ENCODE measurements at regions not wholly inside any gene's neighbourhood (a gene's known extent, or its start where the extent isn't known, plus 50 kb on each side); places are given as distances from the start of the nearest gene placed in this dataset.

DNA sequence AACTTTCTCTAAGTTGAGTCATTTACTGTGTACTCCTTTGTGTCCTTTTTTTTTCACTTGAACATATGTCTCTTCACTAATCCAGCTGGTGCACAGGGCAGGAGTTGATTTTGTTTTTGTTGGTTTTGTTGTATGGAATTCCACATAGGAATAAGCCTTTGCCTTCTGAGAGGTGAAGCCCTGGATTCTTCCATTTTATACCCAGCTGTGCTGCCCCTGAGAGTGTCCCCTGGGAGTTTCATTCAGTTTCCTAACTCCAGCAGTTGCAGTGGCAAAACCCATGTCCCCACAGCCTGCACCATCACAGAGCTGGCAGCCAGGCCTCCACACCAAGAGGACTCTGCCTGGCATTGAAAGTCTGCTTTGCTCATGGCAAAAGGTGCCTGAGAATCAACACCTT, 107.3 kb upstream of the SYNDIG1 start:
- H3K4me2 ChIP-seq (ENCODE audit: low read length): no peak overlapping the region
- H3K79me1 ChIP-seq (ENCODE audit: low read length): no peaks in the 10 kb centered on the region
- no peak overlapping the region for H2AFZ ChIP-seq (ENCODE audit: insufficient read depth, low read length, poor library complexity)
- no peak overlapping the region for H3K23ac ChIP-seq (ENCODE audit: low read length)
- DNase-seq: no peak
- no peak overlapping the region for H2AK5ac ChIP-seq (ENCODE audit: low read length)
- H3K27ac ChIP-seq (ENCODE audit: low read depth, low read length): no peak overlapping the region
- peaks cover 5% of the 10 kb centered on the region for H3K9me3 ChIP-seq (ENCODE audit: insufficient read depth, low read depth, low read length)
- H2BK12ac ChIP-seq (ENCODE audit: low read length): no peak overlapping the region
- no peak overlapping the region for H3K18ac ChIP-seq (ENCODE audit: low read length)
- no peak overlapping the region for H2BK5ac ChIP-seq (ENCODE audit: low read depth, low read length, poor library complexity)
- H4K12ac ChIP-seq (ENCODE audit: low read depth, low read length): no peak overlapping the region
- no peak overlapping the region for H3K9ac ChIP-seq (ENCODE audit: low read length)
- H3K4ac ChIP-seq (ENCODE audit: low read depth, low read length): no peak overlapping the region
- no peak overlapping the region for H4K8ac ChIP-seq (ENCODE audit: low read depth, low read length)
- H3K27me3 ChIP-seq (ENCODE audit: insufficient read depth, low read length): no peaks in the 10 kb centered on the region
- H3K79me2 ChIP-seq (ENCODE audit: control insufficient read depth, insufficient read depth, low read length, poor library complexity): no peaks in the 10 kb centered on the region
- no peak overlapping the region for H3K4me3 ChIP-seq (ENCODE audit: low read depth, low read length)
- H3K14ac ChIP-seq (ENCODE audit: low read length): no peak overlapping the region
- H3K4me1 ChIP-seq (ENCODE audit: control insufficient read depth in 1 of 2, insufficient read depth in 2 of 2, low read length in 2 of 2): no peaks in the 10 kb centered on the region
- H2BK120ac ChIP-seq (ENCODE audit: insufficient read depth, low read length, poor library complexity): no peak overlapping the region
- H3K36me3 ChIP-seq (ENCODE audit: control insufficient read depth in 1 of 2, insufficient read depth in 2 of 2, low read length in 2 of 2): no peaks in the 10 kb centered on the region
- no peak overlapping the region for H4K91ac ChIP-seq (ENCODE audit: low read depth, low read length)

DNA sequence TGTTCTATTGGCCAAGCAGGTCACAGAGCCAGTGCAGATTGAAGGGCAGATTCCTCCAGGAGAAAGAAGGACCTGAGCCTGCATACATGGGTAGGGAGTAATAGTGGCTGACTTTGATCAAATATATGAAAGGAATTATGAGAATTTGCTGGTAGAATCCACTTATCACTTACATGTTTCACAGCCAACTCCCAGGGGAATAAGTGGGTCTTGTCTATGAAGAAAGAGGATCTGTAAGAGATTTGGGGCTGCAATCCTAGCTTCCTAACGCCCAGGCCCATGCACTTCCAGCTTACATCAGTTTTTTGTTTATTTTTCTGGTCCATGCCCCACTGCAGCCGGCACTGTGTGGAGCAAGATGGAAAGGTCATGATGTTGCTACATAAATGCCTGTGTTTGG, 107.9 kb upstream of the SYNDIG1 start:
- Histone ChIP-seq H2BK12ac (ENCODE audit: low read length) (no peak overlapping the region), H2AFZ (ENCODE audit: insufficient read depth, low read length, poor library complexity) (no peak overlapping the region), H3K79me2 (ENCODE audit: control insufficient read depth, insufficient read depth, low read length, poor library complexity) (no peaks in the 10 kb centered on the region), H3K36me3 (ENCODE audit: control insufficient read depth in 1 of 2, insufficient read depth in 2 of 2, low read length in 2 of 2) (no peaks in the 10 kb centered on the region), H3K14ac (ENCODE audit: low read length) (no peak overlapping the region), H3K23ac (ENCODE audit: low read length) (no peak overlapping the region), H3K4ac (ENCODE audit: low read depth, low read length) (no peak overlapping the region), H3K27ac (ENCODE audit: low read depth, low read length) (no peak overlapping the region), H4K12ac (ENCODE audit: low read depth, low read length) (no peak overlapping the region), H2BK120ac (ENCODE audit: insufficient read depth, low read length, poor library complexity) (no peak overlapping the region), H3K9me3 (ENCODE audit: insufficient read depth, low read depth, low read length) (peaks cover 5% of the 10 kb centered on the region), H4K91ac (ENCODE audit: low read depth, low read length) (no peak overlapping the region), H3K4me3 (ENCODE audit: low read depth, low read length) (no peak overlapping the region), H3K27me3 (ENCODE audit: insufficient read depth, low read length) (no peaks in the 10 kb centered on the region), H3K9ac (ENCODE audit: low read length) (no peak overlapping the region), H3K18ac (ENCODE audit: low read length) (no peak overlapping the region), H3K79me1 (ENCODE audit: low read length) (no peaks in the 10 kb centered on the region), H2AK5ac (ENCODE audit: low read length) (no peak overlapping the region), H3K4me1 (ENCODE audit: control insufficient read depth in 1 of 2, insufficient read depth in 2 of 2, low read length in 2 of 2) (no peaks in the 10 kb centered on the region), H4K8ac (ENCODE audit: low read depth, low read length) (no peak overlapping the region), H3K4me2 (ENCODE audit: low read length) (no peak overlapping the region), H2BK5ac (ENCODE audit: low read depth, low read length, poor library complexity) (no peak overlapping the region)
- no peak for DNase-seq
- WGBS (ENCODE audit: extremely low coverage, insufficient coverage, insufficient read length): no CpG with 5 or more reads among the region's 2 CpGs

- no peak overlapping the region for H3K9ac ChIP-seq (ENCODE audit: low read length)
- no peak overlapping the region for H3K14ac ChIP-seq (ENCODE audit: low read length)
- H3K79me2 ChIP-seq (ENCODE audit: control insufficient read depth, insufficient read depth, low read length, poor library complexity): no peaks in the 10 kb centered on the region
- no CpG with 5 or more reads among the region's 3 CpGs for WGBS (ENCODE audit: extremely low coverage, insufficient coverage, insufficient read length)
- H3K4me3 ChIP-seq (ENCODE audit: low read depth, low read length): no peak overlapping the region
- H3K9me3 ChIP-seq (ENCODE audit: insufficient read depth, low read depth, low read length): peaks cover 5% of the 10 kb centered on the region
- H3K79me1 ChIP-seq (ENCODE audit: low read length): no peaks in the 10 kb centered on the region
- H4K91ac ChIP-seq (ENCODE audit: low read depth, low read length): no peak overlapping the region
- H3K36me3 ChIP-seq (ENCODE audit: control insufficient read depth in 1 of 2, insufficient read depth in 2 of 2, low read length in 2 of 2): no peaks in the 10 kb centered on the region
- H3K27ac ChIP-seq (ENCODE audit: low read depth, low read length): no peak overlapping the region
- no peak overlapping the region for H3K18ac ChIP-seq (ENCODE audit: low read length)
- no peak overlapping the region for H3K4me2 ChIP-seq (ENCODE audit: low read length)
- H3K4me1 ChIP-seq (ENCODE audit: control insufficient read depth in 1 of 2, insufficient read depth in 2 of 2, low read length in 2 of 2): no peaks in the 10 kb centered on the region
- H3K4ac ChIP-seq (ENCODE audit: low read depth, low read length): no peak overlapping the region
- H2BK12ac ChIP-seq (ENCODE audit: low read length): no peak overlapping the region
- no peak overlapping the region for H2BK5ac ChIP-seq (ENCODE audit: low read depth, low read length, poor library complexity)
- no peak overlapping the region for H3K23ac ChIP-seq (ENCODE audit: low read length)
- no peak overlapping the region for H2BK120ac ChIP-seq (ENCODE audit: insufficient read depth, low read length, poor library complexity)
- no peak overlapping the region for H4K12ac ChIP-seq (ENCODE audit: low read depth, low read length)
- H4K8ac ChIP-seq (ENCODE audit: low read depth, low read length): no peak overlapping the region
- no peak for DNase-seq
- H3K27me3 ChIP-seq (ENCODE audit: insufficient read depth, low read length): no peaks in the 10 kb centered on the region
- no peak overlapping the region for H2AK5ac ChIP-seq (ENCODE audit: low read length)
- no peak overlapping the region for H2AFZ ChIP-seq (ENCODE audit: insufficient read depth, low read length, poor library complexity)
These were observed 108.9 kb upstream of the SYNDIG1 start for GRCh38 chr20:24360531-24360930.

- WGBS (ENCODE audit: extremely low coverage, insufficient coverage, insufficient read length): no CpG with 5 or more reads among the region's 8 CpGs
- H3K18ac ChIP-seq (ENCODE audit: low read length): no peak overlapping the region
These were observed 110.0 kb upstream of the SYNDIG1 start for GRCh38 chr20:24359321-24360027.

More at GRCh38 chr20:24359321-24360027, 110.0 kb upstream of the SYNDIG1 start:
- Histone ChIP-seq H2BK12ac (ENCODE audit: low read length) (no peak overlapping the region), H2AK5ac (ENCODE audit: low read length) (no peak overlapping the region), H2BK120ac (ENCODE audit: insufficient read depth, low read length, poor library complexity) (no peak overlapping the region), H3K23ac (ENCODE audit: low read length) (no peak overlapping the region), H3K14ac (ENCODE audit: low read length) (no peak overlapping the region), H3K4me3 (ENCODE audit: low read depth, low read length) (no peak overlapping the region), H3K4ac (ENCODE audit: low read depth, low read length) (no peak overlapping the region), H3K9me3 (ENCODE audit: insufficient read depth, low read depth, low read length) (peaks cover 5% of the 10 kb centered on the region), H3K79me2 (ENCODE audit: control insufficient read depth, insufficient read depth, low read length, poor library complexity) (no peaks in the 10 kb centered on the region), H4K8ac (ENCODE audit: low read depth, low read length) (no peak overlapping the region), H2BK5ac (ENCODE audit: low read depth, low read length, poor library complexity) (no peak overlapping the region), H3K79me1 (ENCODE audit: low read length) (no peaks in the 10 kb centered on the region), H3K27ac (ENCODE audit: low read depth, low read length) (no peak overlapping the region), H4K91ac (ENCODE audit: low read depth, low read length) (no peak overlapping the region), H3K36me3 (ENCODE audit: control insufficient read depth in 1 of 2, insufficient read depth in 2 of 2, low read length in 2 of 2) (no peaks in the 10 kb centered on the region), H4K12ac (ENCODE audit: low read depth, low read length) (no peak overlapping the region), H2AFZ (ENCODE audit: insufficient read depth, low read length, poor library complexity) (no peak overlapping the region), H3K4me2 (ENCODE audit: low read length) (no peak overlapping the region), H3K4me1 (ENCODE audit: control insufficient read depth in 1 of 2, insufficient read depth in 2 of 2, low read length in 2 of 2) (no peaks in the 10 kb centered on the region), H3K27me3 (ENCODE audit: insufficient read depth, low read length) (no peaks in the 10 kb centered on the region), H3K9ac (ENCODE audit: low read length) (no peak overlapping the region)
- no peak for DNase-seq

Data from trophoblast cell (in vitro differentiated cells and primary cell).